ENCODE measurements at regions not wholly inside any gene's neighbourhood (a gene's known extent, or its start where the extent isn't known, plus 50 kb on each side); places are given as distances from the start of the nearest gene placed in this dataset.

DNA sequence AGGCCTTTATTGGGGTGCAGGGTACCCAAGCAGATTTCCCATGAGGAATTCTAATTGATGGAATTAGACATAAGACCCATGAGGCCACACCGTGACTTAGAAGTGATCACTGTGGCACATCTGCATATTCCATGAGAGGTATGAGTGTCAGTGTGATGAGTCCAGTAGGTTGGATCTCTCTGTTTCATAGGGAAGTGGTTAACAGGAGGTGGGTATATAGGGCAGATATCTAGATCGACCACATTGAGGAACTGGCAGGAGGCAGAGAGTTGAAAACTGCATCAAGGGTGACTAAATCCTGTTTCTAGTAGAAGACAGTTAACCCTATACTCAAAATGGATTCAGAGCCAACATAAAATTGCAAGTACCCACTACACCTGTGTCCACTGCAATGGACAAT, 68.6 kb upstream of the MIR17HG start (continued):
- TF ChIP-seq, protein P1, sequence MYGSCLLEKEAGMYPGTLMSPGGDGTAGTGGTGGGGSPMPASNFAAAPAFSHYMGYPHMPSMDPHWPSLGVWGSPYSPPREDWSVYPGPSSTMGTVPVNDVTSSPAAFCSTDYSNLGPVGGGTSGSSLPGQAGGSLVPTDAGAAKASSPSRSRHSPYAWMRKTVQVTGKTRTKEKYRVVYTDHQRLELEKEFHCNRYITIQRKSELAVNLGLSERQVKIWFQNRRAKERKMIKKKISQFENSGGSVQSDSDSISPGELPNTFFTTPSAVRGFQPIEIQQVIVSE (CRISPR knock-in tag; IDR thresholded peaks at IDR 0.05; ENCODE audit: borderline replicate concordance), result no peak
- TF ChIP-seq HMGA2 (CRISPR knock-in tag; IDR thresholded peaks at IDR 0.05) (no peak), KAT7 (CRISPR knock-in tag; IDR thresholded peaks at IDR 0.05; ENCODE audit: borderline replicate concordance) (no peak), MXD4 (CRISPR knock-in tag; IDR thresholded peaks at IDR 0.05; ENCODE audit: borderline replicate concordance) (no peak), JAZF1 (CRISPR knock-in tag; IDR thresholded peaks at IDR 0.05) (no peak)
- TF ChIP-seq, protein P2, sequence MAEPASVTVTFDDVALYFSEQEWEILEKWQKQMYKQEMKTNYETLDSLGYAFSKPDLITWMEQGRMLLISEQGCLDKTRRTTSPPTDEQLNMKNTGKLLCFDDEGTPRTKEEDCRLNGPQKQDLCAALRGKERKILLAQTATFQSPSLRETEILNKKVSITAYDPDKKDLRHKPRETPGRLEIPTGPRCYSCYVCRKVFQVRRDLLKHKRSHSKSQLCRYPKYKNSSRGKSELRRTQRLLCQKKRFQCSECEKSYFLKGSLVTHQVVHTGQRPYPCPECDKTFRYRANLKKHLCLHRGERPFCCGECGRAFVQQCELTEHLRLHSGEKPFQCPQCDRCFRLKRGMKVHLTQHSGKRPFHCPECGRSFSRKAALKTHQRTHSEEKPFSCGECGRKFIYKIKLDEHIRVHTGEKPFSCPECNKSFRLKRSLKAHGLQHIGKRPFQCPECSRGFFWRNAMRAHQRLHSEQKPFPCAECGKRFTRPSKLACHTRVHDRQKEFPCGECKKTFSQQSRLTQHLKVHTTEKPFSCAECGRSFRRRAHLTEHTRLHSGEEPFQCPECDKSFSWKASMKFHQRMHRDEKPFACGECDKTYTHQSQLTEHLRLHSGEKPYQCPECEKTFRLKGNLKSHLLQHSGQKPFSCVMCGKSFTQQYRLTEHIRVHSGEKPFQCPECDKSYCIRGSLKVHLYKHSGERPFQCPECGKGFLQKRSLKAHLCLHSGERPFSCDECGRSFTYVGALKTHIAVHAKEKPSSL (CRISPR knock-in tag; conservative IDR thresholded peaks at IDR 0.05), result no peak
- TF ChIP-seq, protein P3, sequence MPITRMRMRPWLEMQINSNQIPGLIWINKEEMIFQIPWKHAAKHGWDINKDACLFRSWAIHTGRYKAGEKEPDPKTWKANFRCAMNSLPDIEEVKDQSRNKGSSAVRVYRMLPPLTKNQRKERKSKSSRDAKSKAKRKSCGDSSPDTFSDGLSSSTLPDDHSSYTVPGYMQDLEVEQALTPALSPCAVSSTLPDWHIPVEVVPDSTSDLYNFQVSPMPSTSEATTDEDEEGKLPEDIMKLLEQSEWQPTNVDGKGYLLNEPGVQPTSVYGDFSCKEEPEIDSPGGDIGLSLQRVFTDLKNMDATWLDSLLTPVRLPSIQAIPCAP (CRISPR knock-in tag; IDR thresholded peaks at IDR 0.05), result no peak

DNA sequence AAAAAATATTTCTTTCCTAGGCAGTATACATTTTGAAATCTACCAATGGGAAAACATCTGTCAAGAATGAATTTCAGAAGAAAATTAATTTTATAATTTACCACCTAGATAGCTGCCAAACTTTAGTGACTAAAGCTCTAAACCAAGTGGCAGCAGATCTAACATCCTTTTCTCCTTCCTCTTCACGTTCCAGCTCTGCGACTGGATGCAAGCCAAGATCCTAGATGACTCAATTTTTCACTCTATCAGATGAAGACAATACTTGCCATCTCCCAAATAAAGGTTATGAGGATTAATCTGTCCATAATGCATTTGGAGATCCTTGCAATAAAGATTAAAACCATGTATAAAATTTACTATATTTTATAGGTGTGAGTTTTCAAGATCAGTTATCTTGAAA, 66.7 kb upstream of the MIR17HG start:
- no peak for DNase-seq (ENCODE audit: low spot score)
- POLR2A ChIA-PET, result no interaction called here

DNA sequence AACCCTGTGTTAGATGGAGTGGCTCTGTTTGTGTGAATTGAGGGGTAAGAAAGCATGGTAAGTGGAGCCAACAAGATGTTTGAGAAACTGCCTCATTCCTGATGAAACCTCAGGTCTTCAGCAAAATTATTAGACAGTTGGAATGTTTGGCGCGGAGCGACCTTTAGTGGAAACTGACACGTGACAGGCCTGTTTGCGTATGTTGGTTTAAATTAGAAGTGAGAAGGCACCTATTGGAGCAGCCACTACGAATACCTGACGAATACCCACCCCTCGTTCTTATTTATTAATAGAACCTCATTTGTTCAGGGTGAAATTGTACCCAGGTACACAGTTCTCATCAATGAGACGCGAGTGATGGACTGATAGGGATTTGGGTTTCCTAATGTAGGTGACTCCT, 63.2 kb upstream of the MIR17HG start:
- POLR2A ChIA-PET, result no interaction called here
- Mint-ChIP-seq H3K27me3 (ENCODE audit: low read depth) (no peaks in the 10 kb centered on the region), H3K4me3 (no peak overlapping the region), H3K27ac (no peak overlapping the region), H3K36me3 (no peaks in the 10 kb centered on the region; the same call in 1 of the 2 replicates), H3K4me1 (no peaks in the 10 kb centered on the region), H3K9me3 (peaks cover 6% of the 10 kb centered on the region)
- CTCF ChIA-PET, result no interaction called here
- ATAC-seq (no peak), DNase-seq (ENCODE audit: low spot score) (no peak)
- TF ChIP-seq OVOL2 (CRISPR knock-in tag; IDR thresholded peaks at IDR 0.05; ENCODE audit: borderline replicate concordance) (no peak), NR1H2 (CRISPR knock-in tag; IDR thresholded peaks at IDR 0.05) (no peak), SMAD3 (CRISPR knock-in tag; IDR thresholded peaks at IDR 0.05; ENCODE audit: borderline replicate concordance) (no peak), GABPB1 (CRISPR knock-in tag; IDR thresholded peaks at IDR 0.05) (no peak), JAZF1 (CRISPR knock-in tag; IDR thresholded peaks at IDR 0.05) (no peak)
- TF ChIP-seq, protein P4, sequence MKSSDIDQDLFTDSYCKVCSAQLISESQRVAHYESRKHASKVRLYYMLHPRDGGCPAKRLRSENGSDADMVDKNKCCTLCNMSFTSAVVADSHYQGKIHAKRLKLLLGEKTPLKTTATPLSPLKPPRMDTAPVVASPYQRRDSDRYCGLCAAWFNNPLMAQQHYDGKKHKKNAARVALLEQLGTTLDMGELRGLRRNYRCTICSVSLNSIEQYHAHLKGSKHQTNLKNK (CRISPR knock-in tag; IDR thresholded peaks at IDR 0.05), result no peak

More for the DNA sequence above, 66.7 kb upstream of the MIR17HG start:
- TF ChIP-seq IRF2 (CRISPR knock-in tag; IDR thresholded peaks at IDR 0.05; ENCODE audit: borderline replicate concordance, low read depth) (no peak), ZNF263 (CRISPR knock-in tag; IDR thresholded peaks at IDR 0.05; ENCODE audit: low read depth) (no peak), ZNF232 (CRISPR knock-in tag; IDR thresholded peaks at IDR 0.05) (no peak), NR1H2 (CRISPR knock-in tag; IDR thresholded peaks at IDR 0.05) (no peak), SOX15 (CRISPR knock-in tag; IDR thresholded peaks at IDR 0.05) (no peak), GTF2I (CRISPR knock-in tag; conservative IDR thresholded peaks at IDR 0.05) (no peak)
- TF ChIP-seq, protein P5, sequence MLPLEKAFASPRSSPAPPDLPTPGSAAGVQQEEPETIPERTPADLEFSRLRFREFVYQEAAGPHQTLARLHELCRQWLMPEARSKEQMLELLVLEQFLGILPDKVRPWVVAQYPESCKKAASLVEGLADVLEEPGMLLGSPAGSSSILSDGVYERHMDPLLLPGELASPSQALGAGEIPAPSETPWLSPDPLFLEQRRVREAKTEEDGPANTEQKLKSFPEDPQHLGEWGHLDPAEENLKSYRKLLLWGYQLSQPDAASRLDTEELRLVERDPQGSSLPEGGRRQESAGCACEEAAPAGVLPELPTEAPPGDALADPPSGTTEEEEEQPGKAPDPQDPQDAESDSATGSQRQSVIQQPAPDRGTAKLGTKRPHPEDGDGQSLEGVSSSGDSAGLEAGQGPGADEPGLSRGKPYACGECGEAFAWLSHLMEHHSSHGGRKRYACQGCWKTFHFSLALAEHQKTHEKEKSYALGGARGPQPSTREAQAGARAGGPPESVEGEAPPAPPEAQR (CRISPR knock-in tag; IDR thresholded peaks at IDR 0.05), result no peak
- H3K9me3 Mint-ChIP-seq, result peaks cover 15% of the 10 kb centered on the region
- ATAC-seq, result no peak
- H3K27ac Mint-ChIP-seq, result no peak overlapping the region
- no peaks in the 10 kb centered on the region for H3K4me1 Mint-ChIP-seq
- no peaks in the 10 kb centered on the region for H3K27me3 Mint-ChIP-seq (ENCODE audit: low read depth)
- no peaks in the 10 kb centered on the region for H3K36me3 Mint-ChIP-seq
- CTCF ChIA-PET, result interaction anchor here (1.3 kb wide), 1 partner anchor 27 kb away, joined by 4 read pairs; no protein-coding TSS in a partner anchor
- no peak overlapping the region for H3K4me3 Mint-ChIP-seq
